ENCODE measurements at regions not wholly inside any gene's neighbourhood (a gene's known extent, or its start where the extent isn't known, plus 50 kb on each side); places are given as distances from the start of the nearest gene placed in this dataset.

- no peak for DNase-seq (ENCODE audit: low read depth in 2 of 2)
Observed at GRCh38 chr2:146241023-146241422, 1603.8 kb upstream of the ACVR2A start.

DNA sequence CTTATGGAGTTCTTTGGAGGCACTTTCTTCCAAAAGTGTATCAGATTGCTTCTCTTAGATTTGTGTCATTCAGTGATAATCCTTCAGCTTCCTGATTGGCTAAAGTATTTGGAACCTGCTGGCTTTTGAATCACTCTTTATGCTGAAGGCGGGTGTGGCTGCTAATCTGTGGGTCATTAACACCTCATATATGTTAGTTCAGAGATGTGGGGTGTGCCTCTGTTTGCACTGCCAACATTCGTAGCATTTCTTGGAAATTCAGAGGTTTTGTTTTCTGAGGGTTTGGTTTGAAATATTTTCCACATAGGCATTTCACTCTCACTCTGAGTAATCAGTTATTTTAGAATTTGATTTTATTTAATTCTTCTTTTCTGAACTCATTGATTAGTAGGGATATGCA lies 1604.4 kb upstream of the ACVR2A start:
- DNase-seq (ENCODE audit: low read depth in 2 of 2), result no peak

DNA sequence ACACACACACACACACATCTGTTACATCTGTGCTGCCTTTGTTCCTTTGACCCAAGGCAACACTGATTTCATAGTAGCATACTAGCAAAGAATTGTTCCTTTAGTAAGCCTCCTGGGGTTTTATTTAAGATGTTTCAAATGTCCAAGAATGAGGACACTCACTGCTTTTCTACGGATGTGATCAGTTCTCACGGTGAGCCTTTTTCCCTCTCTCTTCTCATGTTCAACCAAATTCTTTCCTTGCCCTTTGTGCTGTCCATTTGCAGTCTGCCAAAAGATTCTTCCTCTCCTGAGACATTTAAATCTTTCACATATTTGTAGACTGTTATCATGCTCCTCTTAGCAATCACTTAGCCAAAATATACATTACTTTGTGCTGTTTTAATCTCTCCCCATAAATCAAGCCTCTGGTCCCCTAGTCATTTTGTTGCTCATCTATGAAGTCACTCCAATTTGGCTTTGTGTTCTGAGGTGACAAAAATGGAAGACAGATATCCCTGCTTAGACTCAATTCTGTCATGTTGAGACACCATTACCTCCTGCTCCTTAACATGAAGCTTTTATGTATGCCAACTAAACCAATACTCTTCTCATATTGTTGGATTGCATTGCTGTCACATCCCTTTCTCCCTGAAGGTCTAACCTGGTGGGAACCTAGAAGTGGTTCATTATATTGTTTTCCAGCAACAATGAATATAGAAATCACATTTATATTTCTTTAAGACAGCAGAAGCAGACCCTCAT lies 1605.3 kb upstream of the ACVR2A start:
- no peak for DNase-seq (ENCODE audit: low read depth in 2 of 2)

DNA sequence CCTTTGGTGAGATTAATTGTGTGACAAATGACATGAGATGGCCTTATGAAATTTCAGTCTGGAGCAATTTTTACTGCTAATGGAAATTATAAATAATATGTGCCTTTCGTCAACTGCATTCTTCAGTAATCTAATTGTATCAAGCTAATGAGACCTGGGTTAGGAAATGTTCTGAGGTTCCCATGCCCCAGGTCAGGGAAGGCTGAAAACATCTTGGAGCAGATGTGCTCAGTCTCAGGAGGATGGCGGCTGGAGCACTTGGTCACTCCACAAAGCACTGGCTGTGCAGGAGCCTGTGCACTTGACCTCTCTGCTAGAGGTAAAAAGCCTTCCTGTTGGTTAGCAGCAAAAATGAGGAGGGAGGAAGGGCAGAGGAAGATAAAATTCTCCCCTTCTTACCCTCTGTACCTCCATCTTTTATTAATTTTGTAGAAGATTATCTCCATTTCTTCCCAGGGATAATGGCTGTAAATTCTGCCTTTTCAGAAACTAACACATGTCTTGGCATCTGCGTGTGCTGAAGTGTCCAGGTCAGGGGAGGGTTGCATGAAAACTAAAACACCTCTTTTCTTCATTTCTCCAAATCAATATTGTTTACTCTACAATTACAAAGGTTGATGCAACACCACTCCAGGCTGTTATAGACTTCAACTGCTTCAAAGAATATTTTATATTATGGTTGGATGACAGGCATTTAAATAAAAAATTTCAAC lies 1606.4 kb upstream of the ACVR2A start:
- no peak for DNase-seq (ENCODE audit: low read depth in 2 of 2)

GRCh38 chr2:146235158-146235557 lies 1609.7 kb upstream of the ACVR2A start:
- no peak for DNase-seq (ENCODE audit: low read depth in 2 of 2)

- no peak for DNase-seq (ENCODE audit: low read depth in 2 of 2)
Observed at GRCh38 chr2:146229508-146230155, 1615.2 kb upstream of the ACVR2A start.

- no peak for DNase-seq (ENCODE audit: low read depth in 2 of 2)
Observed at GRCh38 chr2:146228466-146229058, 1616.3 kb upstream of the ACVR2A start.

DNA sequence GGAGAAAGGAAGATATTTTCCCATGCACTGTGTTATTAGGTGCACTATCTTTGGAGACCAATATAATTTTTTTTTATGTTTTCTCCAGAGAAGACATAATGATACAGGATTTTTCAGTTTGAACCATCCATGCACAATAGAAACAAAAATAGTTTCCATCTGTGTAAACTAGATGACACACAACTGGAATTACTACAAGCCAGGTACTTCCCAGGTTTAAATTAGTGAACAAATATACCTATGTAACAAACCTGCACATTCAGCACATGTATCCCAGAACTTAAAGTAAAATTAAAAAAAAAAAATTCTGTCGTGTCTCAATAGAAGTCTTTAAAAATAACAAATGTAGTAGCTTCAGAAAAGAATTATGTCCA lies 1616.8 kb upstream of the ACVR2A start:
- DNase-seq (ENCODE audit: low read depth in 2 of 2), result no peak

DNA sequence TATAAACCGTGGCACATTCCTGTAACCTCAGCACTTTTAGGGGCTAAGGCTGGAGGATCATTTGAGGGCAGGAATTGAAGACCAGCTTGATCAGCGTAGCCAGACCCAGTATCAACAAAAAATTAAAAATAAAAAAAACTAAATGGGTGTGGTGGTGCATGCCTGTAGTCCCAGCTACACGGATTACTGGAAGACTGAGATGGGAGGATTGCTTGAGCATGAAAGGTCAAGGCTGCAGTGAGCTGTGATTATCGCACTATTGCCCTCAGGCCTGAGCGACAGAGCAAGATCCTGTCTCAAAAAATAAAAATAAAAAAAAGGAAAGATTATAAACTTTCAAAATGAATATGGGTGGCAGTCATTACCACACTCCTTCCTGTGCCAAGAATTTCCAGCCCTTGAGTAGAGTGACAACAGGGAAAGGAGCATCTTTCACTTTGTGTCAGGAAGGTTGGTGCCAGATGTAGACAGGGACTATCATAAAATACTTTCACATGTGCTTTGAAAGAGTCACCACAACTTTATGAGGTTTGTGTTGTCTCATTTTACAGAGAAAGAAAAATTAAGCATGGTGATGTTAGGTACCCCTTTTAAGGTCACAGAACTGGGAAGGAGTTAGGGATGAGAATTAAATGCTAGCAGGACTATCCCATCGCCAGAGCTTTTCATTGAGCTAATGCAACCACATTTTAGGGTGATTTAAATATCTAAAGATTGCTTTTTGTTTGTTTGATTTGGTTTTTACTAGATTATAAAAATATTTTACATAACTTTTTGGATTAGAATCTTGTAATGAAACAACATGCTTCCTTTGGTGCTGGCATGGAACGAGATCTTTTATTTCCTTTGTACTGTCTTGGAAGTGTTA lies 1617.4 kb upstream of the ACVR2A start:
- DNase-seq (ENCODE audit: low read depth in 2 of 2), result no peak

GRCh38 chr2:146226077-146226476 lies 1618.8 kb upstream of the ACVR2A start:
- no peak for DNase-seq (ENCODE audit: low read depth in 2 of 2)

- DNase-seq (ENCODE audit: low read depth in 2 of 2), result no peak
Observed at GRCh38 chr2:146221826-146222225, 1623.0 kb upstream of the ACVR2A start.

DNA sequence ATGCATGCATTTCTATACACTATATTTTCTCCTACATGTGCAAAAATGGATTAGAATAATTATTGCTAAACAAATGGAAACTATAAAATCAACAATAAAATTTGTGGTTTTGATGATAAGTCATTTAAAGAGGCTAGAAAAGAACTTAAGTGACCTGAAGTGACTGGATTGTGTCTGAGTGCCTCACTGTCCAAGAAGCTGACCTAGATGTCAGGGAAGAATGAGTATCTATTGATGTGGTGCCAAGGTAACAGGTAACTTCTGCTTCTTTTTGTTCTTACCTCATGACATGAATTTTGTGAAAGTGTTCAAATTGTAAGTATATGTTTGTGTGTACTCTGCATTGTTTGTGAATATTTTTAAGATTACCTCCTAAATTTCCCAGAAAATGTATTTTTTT lies 1623.9 kb upstream of the ACVR2A start:
- no peak for DNase-seq (ENCODE audit: low read depth in 2 of 2)

GRCh38 chr2:146214394-146214929 lies 1630.4 kb upstream of the ACVR2A start:
- no peak for DNase-seq (ENCODE audit: low read depth in 2 of 2)

DNA sequence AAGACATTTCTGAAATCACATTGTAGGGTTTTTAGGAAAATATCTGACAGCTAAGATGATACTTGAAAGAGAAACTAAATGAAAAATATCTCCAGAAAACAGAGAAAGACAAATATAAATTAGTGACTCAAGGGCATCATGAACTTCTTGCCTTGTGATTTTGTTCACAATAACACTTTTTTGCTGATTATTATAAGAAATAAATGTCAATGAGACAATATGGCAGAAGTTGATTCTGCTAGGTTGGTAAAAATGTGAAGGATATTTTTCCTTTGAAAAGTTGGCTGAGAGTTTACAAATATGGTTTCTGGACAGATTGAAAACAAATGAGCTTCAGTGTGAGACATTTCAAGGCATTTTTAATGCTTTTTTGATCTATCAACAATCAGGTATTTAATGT lies 1631.2 kb upstream of the ACVR2A start:
- DNase-seq (ENCODE audit: low read depth in 2 of 2), result no peak

GRCh38 chr2:146212602-146213001 lies 1632.2 kb upstream of the ACVR2A start:
- no peak for DNase-seq (ENCODE audit: low read depth in 2 of 2)

- no peak for DNase-seq (ENCODE audit: low read depth in 2 of 2)
Observed at GRCh38 chr2:146209842-146210275, 1635.0 kb upstream of the ACVR2A start.

GRCh38 chr2:146207901-146208300 lies 1636.9 kb upstream of the ACVR2A start:
- DNase-seq (ENCODE audit: low read depth in 2 of 2), result no peak

DNA sequence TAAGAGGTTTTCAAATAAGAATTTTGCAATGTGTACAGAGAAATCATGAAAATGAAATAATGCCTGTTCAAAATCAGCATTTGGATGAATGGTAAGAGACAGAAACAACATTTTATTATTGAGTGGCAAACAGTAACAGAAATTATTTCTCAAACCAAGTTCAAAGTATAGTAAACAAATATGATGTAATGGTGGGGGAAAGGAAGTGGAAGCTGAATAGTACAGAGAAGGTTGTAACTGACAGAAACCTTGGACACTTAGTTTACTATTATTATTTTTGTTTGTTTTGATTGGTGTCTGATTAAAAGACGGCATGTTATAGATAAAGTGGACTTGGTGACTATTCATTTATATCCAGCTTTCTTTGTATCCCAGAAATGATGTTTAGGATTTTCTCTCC lies 1637.4 kb upstream of the ACVR2A start:
- no peak for DNase-seq (ENCODE audit: low read depth in 2 of 2)

DNA sequence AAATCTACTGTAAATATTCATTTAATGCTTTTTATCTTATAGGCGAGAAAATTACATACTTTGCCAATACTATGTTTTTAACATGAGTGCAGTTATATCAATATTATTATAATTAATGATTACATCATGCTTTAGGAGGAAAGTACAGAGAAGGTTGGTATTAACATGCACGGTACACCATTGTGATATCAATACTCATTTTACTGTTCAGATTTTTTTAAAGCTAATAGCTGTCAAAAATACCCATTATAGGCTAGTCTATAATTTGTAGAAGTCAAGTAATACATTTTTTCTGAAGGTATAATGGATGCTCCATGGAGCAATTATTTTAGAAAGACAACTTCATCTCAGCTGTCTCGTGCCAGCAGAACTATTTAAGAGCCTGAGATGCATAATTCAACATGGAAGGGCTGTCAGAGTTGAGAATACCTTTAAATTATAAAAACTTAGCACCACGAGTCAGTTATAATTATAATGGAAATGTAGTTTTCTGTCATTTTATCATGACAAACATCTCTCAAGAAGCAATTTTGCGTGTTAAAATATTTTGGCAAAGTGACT lies 1641.7 kb upstream of the ACVR2A start:
- no peak for DNase-seq (ENCODE audit: low read depth in 2 of 2)

GRCh38 chr2:146193619-146194018 lies 1651.2 kb upstream of the ACVR2A start:
- no peak for DNase-seq (ENCODE audit: low read depth in 2 of 2)

DNA sequence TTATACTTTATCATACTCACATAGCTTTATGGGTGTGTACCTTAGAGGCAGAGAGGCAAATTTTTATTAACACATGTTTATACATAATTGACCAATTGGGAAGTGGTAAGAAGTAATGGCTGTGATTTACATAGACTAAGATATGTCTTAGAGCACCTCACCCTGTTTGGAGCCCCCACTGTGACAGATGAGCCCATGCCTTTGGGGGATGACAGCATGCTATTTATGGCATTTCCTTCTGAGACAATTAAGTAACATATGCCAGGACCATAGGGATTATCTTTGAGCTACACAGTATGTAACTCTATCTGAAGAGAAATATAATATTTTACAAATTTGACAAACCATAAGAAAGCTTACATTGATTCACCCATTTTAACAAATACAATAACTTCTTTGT lies 1655.3 kb upstream of the ACVR2A start:
- no peak for DNase-seq (ENCODE audit: low read depth in 2 of 2)

Measured in lung microvascular endothelial cell (primary cell).